GM13977 (cell line): ENCODE measurements at regions not wholly inside any gene's neighbourhood (a gene's known extent, or its start where the extent isn't known, plus 50 kb on each side); places are given as distances from the start of the nearest gene placed in this dataset.

Source experiments
- DNase-seq: peaks from one replicate; pipeline ENCODE4 v3.0.0; 2012; ENCODE audit warnings: low spot score
- in situ Hi-C: fragments of 300-500 bp; cut with MboI; formaldehyde crosslinking; loops from one replicate; pipeline ENCODE4 v1.12.0; 2022; ENCODE audit warnings: low sequenced_read_pairs, low pct_unique_long_range_greater_than_20kb, mixed read lengths, inconsistent platforms; ENCODE audit not compliant: unreplicated experiment
- TF ChIP-seq, protein P1 (sequence below): IDR thresholded peaks from 2 replicates; pipeline ENCODE4 v1.5.1; 2012; ENCODE audit warnings: mild to moderate bottlenecking, control low read depth; ENCODE audit not compliant: insufficient read depth; ENCODE audit errors: extremely low read depth, missing control alignments

DNA sequence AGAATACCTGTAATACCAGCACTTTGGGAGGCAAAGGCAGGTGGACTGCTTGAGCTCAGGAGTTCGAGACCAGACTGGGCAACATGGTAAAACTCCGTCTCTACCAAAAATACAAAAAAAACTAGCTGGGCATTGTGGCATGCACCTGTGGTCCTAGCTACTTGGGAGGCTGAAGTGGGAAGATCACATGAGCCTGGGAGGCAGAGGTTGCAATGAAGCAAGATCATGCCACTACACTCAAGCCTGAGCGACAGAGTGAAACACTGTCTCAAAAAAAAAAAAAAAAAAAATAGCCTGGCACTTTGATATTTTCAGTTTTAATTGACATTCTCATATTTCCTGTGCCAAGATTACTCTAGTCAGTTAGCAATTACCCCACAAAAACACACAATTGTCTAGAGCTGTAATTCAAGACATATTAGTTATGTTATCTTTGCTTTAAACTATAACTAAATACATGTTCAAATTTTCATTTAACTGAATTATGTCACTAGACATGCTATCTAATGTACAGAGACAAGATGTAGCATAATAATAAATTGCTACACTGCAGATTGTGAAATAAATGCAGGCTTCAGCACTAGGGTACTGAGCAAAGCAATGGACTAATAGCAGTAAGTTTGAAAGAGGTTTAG is 378.2 kb upstream of the GRAMD2B start:
- TF ChIP-seq, protein P1, sequence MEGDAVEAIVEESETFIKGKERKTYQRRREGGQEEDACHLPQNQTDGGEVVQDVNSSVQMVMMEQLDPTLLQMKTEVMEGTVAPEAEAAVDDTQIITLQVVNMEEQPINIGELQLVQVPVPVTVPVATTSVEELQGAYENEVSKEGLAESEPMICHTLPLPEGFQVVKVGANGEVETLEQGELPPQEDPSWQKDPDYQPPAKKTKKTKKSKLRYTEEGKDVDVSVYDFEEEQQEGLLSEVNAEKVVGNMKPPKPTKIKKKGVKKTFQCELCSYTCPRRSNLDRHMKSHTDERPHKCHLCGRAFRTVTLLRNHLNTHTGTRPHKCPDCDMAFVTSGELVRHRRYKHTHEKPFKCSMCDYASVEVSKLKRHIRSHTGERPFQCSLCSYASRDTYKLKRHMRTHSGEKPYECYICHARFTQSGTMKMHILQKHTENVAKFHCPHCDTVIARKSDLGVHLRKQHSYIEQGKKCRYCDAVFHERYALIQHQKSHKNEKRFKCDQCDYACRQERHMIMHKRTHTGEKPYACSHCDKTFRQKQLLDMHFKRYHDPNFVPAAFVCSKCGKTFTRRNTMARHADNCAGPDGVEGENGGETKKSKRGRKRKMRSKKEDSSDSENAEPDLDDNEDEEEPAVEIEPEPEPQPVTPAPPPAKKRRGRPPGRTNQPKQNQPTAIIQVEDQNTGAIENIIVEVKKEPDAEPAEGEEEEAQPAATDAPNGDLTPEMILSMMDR = no peak
- in situ Hi-C loops = no loop called here
- no peak for DNase-seq

DNA sequence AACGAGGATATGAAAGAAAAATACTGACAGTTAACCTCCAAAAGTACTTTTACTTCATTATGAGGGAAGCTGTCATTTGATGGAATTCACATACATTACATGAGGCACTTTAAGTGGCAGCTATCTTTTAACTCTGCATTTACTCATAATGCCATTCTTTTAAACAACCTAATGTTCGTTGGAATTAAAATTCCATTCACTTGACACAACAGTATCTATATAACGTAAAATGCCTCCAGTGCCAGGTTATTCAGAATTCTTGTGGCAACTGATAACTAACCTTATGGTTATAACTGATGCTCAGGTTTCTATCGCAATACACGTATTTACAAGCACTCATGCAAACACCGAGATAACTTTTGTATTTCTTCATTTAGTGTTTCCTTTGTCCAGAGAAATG is 376.9 kb upstream of the GRAMD2B start:
- in situ Hi-C loops = no loop called here
- TF ChIP-seq, protein P1 = no peak

DNA sequence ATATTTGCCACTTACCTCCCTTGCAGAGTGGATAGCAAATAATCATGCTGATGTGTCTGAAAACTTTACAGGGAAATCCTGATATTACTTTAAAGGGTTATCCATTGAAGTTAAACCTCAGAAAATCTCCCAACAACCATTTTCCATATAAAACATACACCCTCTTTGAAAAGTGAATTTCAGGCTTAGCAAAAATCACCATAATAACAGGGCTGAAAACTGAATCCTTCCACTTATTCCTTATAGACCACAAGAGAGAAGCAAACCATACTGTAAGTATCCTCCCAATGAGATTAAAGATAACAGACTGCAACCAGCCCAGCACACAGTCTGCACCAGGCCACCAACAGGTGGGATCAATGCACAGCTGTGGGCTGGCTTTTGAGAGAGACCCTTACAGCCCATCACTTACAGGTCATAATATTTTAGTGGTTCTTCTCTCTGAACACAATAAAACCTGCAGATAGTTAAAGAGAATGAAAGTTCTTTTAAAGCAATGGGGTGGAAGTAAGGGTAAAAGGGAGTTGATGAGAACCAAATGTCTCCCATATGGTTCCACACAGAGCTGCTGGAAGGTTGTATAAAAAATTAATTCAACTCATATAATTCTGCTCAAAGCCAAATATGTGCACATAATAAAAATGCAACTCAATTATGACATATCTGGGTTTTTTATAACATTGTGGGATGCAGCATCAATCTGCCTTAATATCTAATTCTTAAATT is 376.2 kb upstream of the GRAMD2B start:
- in situ Hi-C loops = no loop called here
- TF ChIP-seq, protein P1 = no peak
- DNase-seq = no peak

More for the DNA sequence above, 376.9 kb upstream of the GRAMD2B start:
- no peak for DNase-seq

DNA sequence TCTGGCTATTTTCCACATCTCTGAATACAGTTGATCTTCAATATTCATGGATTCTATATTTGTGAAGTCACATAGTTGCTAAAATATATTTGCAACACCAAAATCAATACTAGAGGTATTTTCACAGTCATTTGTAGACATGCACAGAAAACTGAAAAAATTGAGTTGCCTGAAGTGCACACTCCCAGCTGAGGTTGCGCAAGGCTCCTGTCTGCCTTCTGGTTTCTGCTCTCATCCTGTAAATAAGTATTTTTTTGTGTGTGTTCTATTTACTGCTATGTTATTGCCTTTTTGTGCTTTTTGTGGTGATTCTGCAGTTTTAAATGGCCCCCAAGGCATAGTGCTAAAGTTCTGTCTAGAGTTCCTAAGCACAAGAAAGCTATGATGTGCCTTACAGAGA is 371.1 kb upstream of the GRAMD2B start:
- TF ChIP-seq, protein P1 = no peak
- in situ Hi-C loops = no loop called here
- DNase-seq = no peak

DNA sequence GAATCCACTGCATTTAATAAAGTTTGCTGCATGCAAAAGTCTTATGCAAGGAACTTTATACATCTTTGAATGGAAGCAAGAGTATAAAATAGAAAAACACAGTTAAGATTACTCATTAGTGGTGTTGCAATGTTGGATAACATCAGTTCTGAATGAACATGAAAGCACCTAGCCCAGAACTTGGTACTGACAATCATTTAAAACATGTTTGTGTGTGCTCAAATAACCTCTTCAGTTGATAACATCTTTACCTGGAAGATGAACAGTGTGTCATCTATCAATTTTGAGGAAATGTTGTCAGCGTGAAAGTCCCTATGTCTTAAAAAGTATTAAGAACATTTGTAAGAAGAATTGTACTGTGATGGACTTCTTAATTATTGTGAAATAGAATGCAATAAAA is 370.4 kb upstream of the GRAMD2B start:
- TF ChIP-seq, protein P1 = no peak
- DNase-seq = no peak
- in situ Hi-C loops = no loop called here

DNA sequence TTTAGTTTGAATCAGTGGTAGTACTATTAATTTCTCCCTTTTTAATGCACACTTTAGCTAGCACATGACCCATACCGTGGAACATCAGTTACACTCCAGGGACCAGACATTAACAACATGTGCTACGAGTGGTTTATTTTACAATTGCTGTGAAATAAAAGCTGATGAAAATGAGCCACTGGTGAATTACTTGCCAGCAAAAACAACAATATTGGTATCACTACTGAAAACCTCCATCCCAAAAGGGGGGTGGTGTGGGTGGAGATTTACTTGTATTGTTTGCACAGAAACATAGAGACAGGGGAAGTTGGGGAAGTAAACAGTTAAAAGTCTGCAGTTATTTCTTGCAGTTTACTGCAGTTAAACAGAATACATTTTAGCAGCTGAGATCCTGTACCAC is 369.6 kb upstream of the GRAMD2B start:
- in situ Hi-C loops = no loop called here
- no peak for DNase-seq
- TF ChIP-seq, protein P1 = no peak
